EL (cell line): ENCODE measurements at regions not wholly inside any gene's neighbourhood (a gene's known extent, or its start where the extent isn't known, plus 50 kb on each side); places are given as distances from the start of the nearest gene placed in this dataset.

ENCODE experiments used
- DNase-seq: peaks from one replicate; pipeline ENCODE4 v3.0.0-alpha.2; 2016

- no peak for DNase-seq
Measured at GRCh38 chr14:98751110-98751509, 520.9 kb downstream of the BCL11B start.

GRCh38 chr14:98752660-98753059 lies 519.3 kb downstream of the BCL11B start:
- DNase-seq: no peak

- no peak for DNase-seq
Measured at GRCh38 chr14:98754343-98755020, 517.5 kb downstream of the BCL11B start.

GRCh38 chr14:98756749-98757148 lies 515.2 kb downstream of the BCL11B start:
- DNase-seq: no peak

- DNase-seq: no peak
Measured at GRCh38 chr14:98758440-98758839, 513.6 kb downstream of the BCL11B start.

- DNase-seq: no peak
Measured at GRCh38 chr14:98761993-98762392, 510.0 kb downstream of the BCL11B start.

- DNase-seq: no peak
Measured at GRCh38 chr14:98766818-98767217, 505.2 kb downstream of the BCL11B start.

GRCh38 chr14:98769326-98769725 lies 502.7 kb downstream of the BCL11B start:
- DNase-seq: no peak

- no peak for DNase-seq
Measured at GRCh38 chr14:98770151-98770550, 501.8 kb downstream of the BCL11B start.

GRCh38 chr14:98773814-98774213 lies 498.2 kb downstream of the BCL11B start:
- DNase-seq: no peak

- DNase-seq: no peak
Measured at GRCh38 chr14:98775892-98776291, 496.1 kb downstream of the BCL11B start.

GRCh38 chr14:98782062-98782461 lies 489.9 kb downstream of the BCL11B start:
- no peak for DNase-seq

GRCh38 chr14:98785578-98785977 lies 486.4 kb downstream of the BCL11B start:
- DNase-seq: no peak

GRCh38 chr14:98786456-98786855 lies 485.5 kb downstream of the BCL11B start:
- DNase-seq: no peak

GRCh38 chr14:98791661-98792060 lies 480.3 kb downstream of the BCL11B start:
- DNase-seq: no peak

- DNase-seq: no peak
Measured at GRCh38 chr14:98792171-98792570, 479.8 kb downstream of the BCL11B start.

- no peak for DNase-seq
Measured at GRCh38 chr14:98798099-98798498, 473.9 kb downstream of the BCL11B start.

- no peak for DNase-seq
Measured at GRCh38 chr14:98799891-98800290, 472.1 kb downstream of the BCL11B start.

GRCh38 chr14:98802044-98802443 lies 470.0 kb downstream of the BCL11B start:
- DNase-seq: no peak

- DNase-seq: no peak
Measured at GRCh38 chr14:98803196-98803595, 468.8 kb downstream of the BCL11B start.

- DNase-seq: no peak
Measured at GRCh38 chr14:98808494-98809407, 463.2 kb downstream of the BCL11B start.

- DNase-seq: no peak
Measured at GRCh38 chr14:98816195-98816594, 455.8 kb downstream of the BCL11B start.

GRCh38 chr14:98816720-98817119 lies 455.3 kb downstream of the BCL11B start:
- no peak for DNase-seq
